ENCODE measurements at regions not wholly inside any gene's neighbourhood (a gene's known extent, or its start where the extent isn't known, plus 50 kb on each side); places are given as distances from the start of the nearest gene placed in this dataset.
A peak's percentile ranks its signal among the peaks of the same experiment; 100 is the strongest.

- DNase-seq (ENCODE audit: low read depth, low spot score) = no peak
- no peak overlapping the region for H3K4me3 ChIP-seq
- H3K9me3 ChIP-seq (replicated peaks; ENCODE audit: control insufficient read depth, insufficient read depth, low read length) = no peaks in the 10 kb centered on the region; the same call in 2 of the 3 replicates
- CTCF ChIA-PET = no interaction called here
- H2AFZ ChIP-seq (ENCODE audit: control insufficient read depth, low read depth, low read length) = no peak overlapping the region
- H3K4me2 ChIP-seq (ENCODE audit: control insufficient read depth, insufficient read depth) = no peak overlapping the region
- RAD21 ChIA-PET (ENCODE audit: unreplicated experiment) = no interaction called here
- no peaks in the 10 kb centered on the region for H4K20me1 ChIP-seq (ENCODE audit: control insufficient read depth, insufficient read depth)
- no peak overlapping the region for H3K9ac ChIP-seq (ENCODE audit: control insufficient read depth, insufficient read depth, low read length)
- no TSS peak for BruUV-seq (replicated peaks)
- peak; percentile 43; the same call in 1 of the 3 replicates for ATAC-seq
- no peak for FAIRE-seq
- no peaks in the 10 kb centered on the region for H3K79me2 ChIP-seq (ENCODE audit: control insufficient read depth, insufficient read depth, low read length)
- POLR2A ChIA-PET = no interaction called here
- intact Hi-C loops (cut with micrococcal nuclease; ENCODE audit: unreplicated experiment) = no loop called here
- no peaks in the 10 kb centered on the region for H3K4me1 ChIP-seq (ENCODE audit: control insufficient read depth, insufficient read depth, low read length)
- H3K27ac ChIP-seq (ENCODE audit: control insufficient read depth, insufficient read depth) = no peak overlapping the region
- in situ Hi-C loops (cut with MboI) = no loop called here
- SMC1A ChIA-PET (ENCODE audit: uncharacterized antibody, unreplicated experiment) = no interaction called here
- no peaks in the 10 kb centered on the region for H3K27me3 ChIP-seq (replicated peaks in 1 of 2; ENCODE audit: control insufficient read depth in 2 of 2, insufficient read depth in 2 of 2, low read length in 1 of 2)
- H3K36me3 ChIP-seq (ENCODE audit: control insufficient read depth in 2 of 2, insufficient read depth in 2 of 2, low read length in 1 of 2) = no peaks in the 10 kb centered on the region
- TF ChIP-seq NBN (IDR thresholded peaks at IDR 0.05) (no peak), SMAD5 (IDR thresholded peaks at IDR 0.05; ENCODE audit: low read depth) (no peak), ZNF687 (IDR thresholded peaks at IDR 0.05) (no peak), CHD1 (IDR thresholded peaks at IDR 0.05; ENCODE audit: low read depth, low read length) (no peak), MAX (IDR thresholded peaks at IDR 0.05; ENCODE audit: low read depth, low read length) (no peak), ZZZ3 (IDR thresholded peaks at IDR 0.05; ENCODE audit: control insufficient read depth, insufficient read length, low read depth) (no peak), ASH2L (IDR thresholded peaks at IDR 0.05; ENCODE audit: borderline replicate concordance, low read depth) (no peak), SUZ12 (IDR thresholded peaks at IDR 0.05; ENCODE audit: unreplicated experiment) (no peak), SMC3 (IDR thresholded peaks at IDR 0.05; ENCODE audit: borderline replicate concordance, low read length) (peak; percentile 12; the same call in 1 of the 2 replicates), ZBTB11 (CRISPR knock-in tag; IDR thresholded peaks at IDR 0.05) (no peak), BCL3 (IDR thresholded peaks at IDR 0.05; ENCODE audit: borderline replicate concordance, insufficient read depth, low read depth, low read length, poor library complexity, severe bottlenecking) (no peak), RAD21 (IDR thresholded peaks at IDR 0.05; ENCODE audit: insufficient read depth, low read depth, low read length) (peak; percentile 36; the same call in 1 of the 2 replicates), CREM (IDR thresholded peaks at IDR 0.05; ENCODE audit: low read depth) (no peak), ZNF274 (IDR thresholded peaks at IDR 0.05; ENCODE audit: insufficient read depth, insufficient read length) (no peak), HSF1 (IDR thresholded peaks at IDR 0.05; ENCODE audit: low read depth, low read length) (no peak), HDGF (IDR thresholded peaks at IDR 0.05) (no peak)
Observed at GRCh38 chr13:58994777-58995176, 1169.0 kb downstream of the DIAPH3 start.
